ENCODE measurements at regions not wholly inside any gene's neighbourhood (a gene's known extent, or its start where the extent isn't known, plus 50 kb on each side); places are given as distances from the start of the nearest gene placed in this dataset.

- no peak for TF ChIP-seq CTCF (conservative IDR thresholded peaks at IDR 0.05)
- no peak overlapping the region for H3K27ac ChIP-seq
Measured at GRCh38 chr20:6679086-6679485, 88.4 kb upstream of the BMP2 start.

- no peak for TF ChIP-seq CTCF (conservative IDR thresholded peaks at IDR 0.05)
- no peak overlapping the region for H3K27ac ChIP-seq
Measured at GRCh38 chr20:6678101-6678500, 89.4 kb upstream of the BMP2 start.

DNA sequence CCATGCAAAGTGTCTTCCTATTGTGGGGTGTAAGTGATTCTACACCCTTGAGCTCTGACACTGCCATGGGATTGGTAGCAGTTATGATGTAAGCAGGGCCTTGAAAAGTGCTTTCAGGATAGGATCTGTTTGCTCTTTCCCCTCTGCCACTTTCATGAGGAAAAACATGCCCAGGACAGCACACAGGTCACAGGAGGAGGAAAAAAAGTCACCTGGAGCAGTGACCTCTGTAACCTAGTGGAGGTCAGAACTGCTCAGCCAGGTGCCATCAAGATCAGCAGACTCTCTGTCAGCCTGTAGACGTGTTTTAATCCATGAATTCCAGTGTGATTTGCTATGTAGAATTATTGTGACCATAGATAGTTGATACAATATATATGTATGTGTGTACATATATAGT is 92.7 kb upstream of the BMP2 start:
- no peak overlapping the region for H3K27ac ChIP-seq
- no peak for TF ChIP-seq CTCF (conservative IDR thresholded peaks at IDR 0.05)

DNA sequence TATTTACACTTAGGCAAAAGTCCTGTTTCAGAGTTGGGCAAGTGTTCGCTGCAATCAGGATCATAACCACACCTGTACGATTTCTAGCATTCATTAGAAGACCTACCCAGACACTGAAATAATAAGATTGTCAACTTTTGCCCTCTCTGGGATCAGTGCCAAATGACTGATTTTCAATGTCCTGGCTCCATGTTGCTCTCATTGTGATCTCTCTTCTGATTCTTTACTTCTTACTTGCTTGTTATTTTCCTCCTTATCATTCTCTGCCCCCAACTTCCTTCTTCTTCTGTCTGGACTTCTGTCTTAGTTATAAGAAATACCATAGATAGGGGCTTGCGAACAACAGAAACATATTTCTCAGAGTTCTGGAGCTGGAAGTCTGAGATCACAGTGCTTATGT is 94.4 kb upstream of the BMP2 start:
- H3K27ac ChIP-seq: no peak overlapping the region
- no peak for TF ChIP-seq CTCF (conservative IDR thresholded peaks at IDR 0.05)

DNA sequence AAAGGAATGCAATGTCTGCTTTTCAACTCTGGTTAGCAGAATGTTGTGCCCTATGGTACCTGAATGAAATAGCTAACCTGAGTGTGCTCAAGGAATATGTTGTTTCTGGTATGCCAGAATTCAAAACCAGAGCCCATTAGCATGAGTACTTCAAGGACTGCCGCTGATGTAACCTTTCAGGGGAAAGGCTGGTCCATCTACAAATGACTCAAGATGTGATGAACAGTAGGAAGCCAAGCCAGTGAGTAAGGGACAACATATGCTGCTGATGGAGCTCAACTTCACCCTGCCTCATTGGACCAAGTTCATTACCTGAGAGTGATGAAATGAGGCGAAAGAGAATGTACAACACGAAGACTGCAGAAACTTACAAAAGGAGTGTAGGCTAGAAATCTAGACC is 95.7 kb upstream of the BMP2 start:
- no peak overlapping the region for H3K27ac ChIP-seq
- TF ChIP-seq CTCF (conservative IDR thresholded peaks at IDR 0.05): no peak

GRCh38 chr20:6668546-6668945 is 98.9 kb upstream of the BMP2 start:
- no peak overlapping the region for H3K27ac ChIP-seq
- no peak for TF ChIP-seq CTCF (conservative IDR thresholded peaks at IDR 0.05)

- TF ChIP-seq CTCF (conservative IDR thresholded peaks at IDR 0.05): no peak
- no peak overlapping the region for H3K27ac ChIP-seq
Measured at GRCh38 chr20:6665621-6666355, 101.7 kb upstream of the BMP2 start.
